ENCODE measurements at regions not wholly inside any gene's neighbourhood (a gene's known extent, or its start where the extent isn't known, plus 50 kb on each side); places are given as distances from the start of the nearest gene placed in this dataset.

DNA sequence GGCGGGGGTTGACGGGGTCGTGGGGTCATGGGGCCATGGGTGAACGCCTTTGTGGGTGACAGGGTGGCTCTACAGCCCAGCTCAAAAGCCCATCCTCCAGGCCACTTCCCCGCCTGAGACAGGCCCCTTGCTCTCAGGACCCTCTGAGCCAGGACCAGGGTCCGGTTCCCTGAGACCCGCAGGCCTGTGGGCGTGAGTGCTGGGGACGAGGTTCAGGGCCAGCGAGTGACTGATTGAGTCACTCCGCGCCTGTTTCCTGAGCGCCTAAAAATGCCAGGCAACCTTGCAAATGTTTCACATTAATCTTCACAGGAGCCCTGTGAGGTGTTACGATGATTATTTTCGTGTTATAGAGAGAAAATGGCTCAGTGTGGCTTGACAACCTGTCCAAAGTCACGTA is 97.8 kb downstream of the ZNF674 start:
- no peak for DNase-seq

- DNase-seq = peak; percentile 68
These were observed 98.4 kb downstream of the ZNF674 start for GRCh38 chrX:46446727-46447378.

- no peak for DNase-seq
These were observed 101.2 kb downstream of the ZNF674 start for GRCh38 chrX:46444011-46444410.

DNA sequence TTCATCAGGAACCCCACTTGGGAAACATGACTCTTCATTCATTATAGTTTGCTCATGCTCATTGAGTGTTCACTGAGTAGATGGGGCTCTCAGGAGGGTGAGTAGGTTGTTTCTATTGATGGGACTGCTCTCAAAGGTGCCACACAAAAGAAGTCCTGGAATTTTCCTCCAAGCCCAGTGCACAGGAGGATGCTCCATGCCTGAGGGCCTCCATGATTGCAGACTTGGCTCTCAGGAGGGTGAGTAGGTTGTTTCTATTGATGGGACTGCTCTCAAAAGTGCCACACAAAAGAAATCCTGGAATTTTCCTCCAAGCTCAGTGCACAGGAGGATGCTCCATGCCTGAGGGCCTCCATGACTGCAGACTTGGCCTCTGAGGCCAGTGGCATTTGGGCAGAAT is 108.5 kb downstream of the ZNF674 start:
- no peak for DNase-seq

GRCh38 chrX:46433892-46434291 is 111.3 kb downstream of the ZNF674 start:
- DNase-seq = no peak

GRCh38 chrX:46408553-46409407 is 136.4 kb downstream of the ZNF674 start:
- DNase-seq = peak; percentile 39

DNA sequence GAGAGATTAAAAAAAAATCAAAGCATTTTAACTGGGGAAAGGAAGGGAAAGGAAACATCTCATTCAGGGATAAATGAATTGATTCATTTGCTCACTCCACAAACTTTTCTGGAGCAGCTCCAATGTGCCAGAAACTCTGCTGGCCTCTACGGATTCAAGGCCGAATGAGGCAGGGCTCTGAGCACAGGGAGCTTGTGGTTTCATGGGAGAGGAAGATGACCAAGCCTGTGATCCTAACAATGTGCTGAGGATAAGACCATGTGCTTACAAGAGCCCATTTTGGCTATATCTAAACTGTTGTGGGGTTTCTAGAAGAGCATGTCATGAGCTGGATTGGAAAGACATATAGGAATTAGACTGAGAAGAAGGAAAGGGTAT is 137.5 kb downstream of the ZNF674 start:
- DNase-seq = no peak

DNA sequence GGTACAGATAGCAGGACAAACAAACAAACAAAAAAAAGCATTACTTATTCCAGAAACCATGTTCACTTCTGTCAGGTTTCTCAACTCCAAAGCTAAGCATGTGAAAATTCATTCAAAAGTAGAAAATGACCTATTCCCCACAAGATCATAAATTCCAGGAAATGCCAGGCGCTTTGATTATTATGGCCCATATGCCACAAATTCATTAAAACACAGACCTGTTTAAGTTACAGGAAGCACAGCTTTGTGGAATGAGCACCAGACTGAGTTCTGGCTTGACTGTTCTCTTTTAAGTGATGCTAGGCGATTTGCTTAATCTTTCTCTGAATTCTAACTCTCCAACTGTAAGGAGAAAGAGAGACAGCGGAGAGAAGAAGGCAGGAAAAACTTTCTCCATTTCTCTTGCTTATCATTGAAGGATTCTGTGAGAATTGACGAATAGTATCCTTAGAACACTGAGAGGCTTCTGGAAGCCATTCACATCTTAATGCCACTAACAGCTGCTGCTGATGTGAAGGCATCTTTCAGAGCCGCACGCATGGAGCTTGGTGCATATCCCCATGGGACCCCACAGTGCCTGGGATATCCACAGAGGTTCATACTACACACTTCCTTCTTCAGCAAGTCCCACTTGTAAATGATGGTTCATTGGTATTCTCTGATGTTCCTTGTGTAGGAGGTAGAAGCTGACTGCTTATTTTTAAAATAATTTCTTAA is 138.0 kb downstream of the ZNF674 start:
- no peak for DNase-seq

- no peak for DNase-seq
These were observed 140.4 kb downstream of the ZNF674 start for GRCh38 chrX:46404774-46405173.

DNA sequence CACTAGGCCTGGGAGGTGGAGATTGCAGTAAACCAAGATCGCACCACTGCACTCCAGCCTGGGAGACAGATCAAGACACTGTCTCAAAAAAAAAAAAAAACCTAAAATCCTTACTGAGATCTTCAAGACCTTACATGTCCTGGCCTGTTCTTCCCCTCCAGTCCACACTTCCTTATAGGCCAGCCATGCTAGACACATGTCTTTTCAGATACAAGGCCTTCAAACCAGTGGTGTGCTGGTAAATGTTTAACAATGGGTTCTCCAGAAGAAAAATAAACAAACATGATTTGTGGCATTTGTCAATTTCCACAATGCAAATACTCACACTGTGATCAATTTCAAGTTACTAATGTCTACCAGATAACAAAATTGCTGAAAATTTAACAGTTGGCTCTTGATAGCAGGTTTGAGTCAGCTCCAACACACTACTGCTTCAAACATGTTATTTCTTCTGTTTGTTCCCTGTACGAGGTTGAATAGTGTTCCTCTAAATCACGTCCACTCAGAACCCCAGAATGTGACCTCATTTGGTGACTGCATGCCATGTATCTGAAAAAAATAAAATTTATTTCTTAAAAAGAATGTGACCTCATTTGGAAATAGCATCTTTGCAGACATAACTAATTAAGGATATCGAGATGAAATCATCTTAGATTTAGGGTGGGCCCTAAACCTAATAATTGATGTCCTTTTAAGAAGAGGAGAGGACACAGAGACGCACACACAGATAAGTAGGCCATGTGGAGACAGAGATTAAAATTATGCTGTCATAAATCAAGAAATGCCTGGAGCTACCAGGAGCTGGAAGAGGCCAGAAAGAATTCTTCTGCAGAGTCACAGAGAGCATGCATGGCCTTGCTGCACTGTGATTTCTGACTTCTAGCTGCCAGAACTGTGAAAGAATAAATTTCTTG is 144.4 kb downstream of the ZNF674 start:
- no peak for DNase-seq

- no peak for DNase-seq
These were observed 146.3 kb downstream of the ZNF674 start for GRCh38 chrX:46398874-46399273.

DNA sequence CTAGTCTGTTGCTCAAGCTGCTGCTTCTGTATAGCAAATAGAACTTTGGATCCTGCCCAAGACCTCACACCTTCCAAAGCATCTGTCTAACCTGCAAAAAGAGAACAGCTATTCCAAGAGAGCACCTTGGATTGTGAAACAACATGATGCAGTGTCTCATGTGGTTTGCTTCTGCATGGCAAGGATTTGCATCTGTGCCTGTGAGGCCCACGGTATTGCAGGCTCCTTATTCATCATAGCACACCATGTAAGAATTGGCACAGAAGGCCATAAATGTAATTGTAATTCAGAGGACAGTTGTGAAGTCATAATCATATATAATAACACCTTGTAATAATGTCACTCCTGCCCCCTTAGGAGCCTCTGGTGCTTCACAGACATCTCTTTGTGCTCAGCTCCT is 147.1 kb downstream of the ZNF674 start:
- no peak for DNase-seq

- no peak for DNase-seq
These were observed 158.7 kb downstream of the ZNF674 start for GRCh38 chrX:46386511-46386910.

DNA sequence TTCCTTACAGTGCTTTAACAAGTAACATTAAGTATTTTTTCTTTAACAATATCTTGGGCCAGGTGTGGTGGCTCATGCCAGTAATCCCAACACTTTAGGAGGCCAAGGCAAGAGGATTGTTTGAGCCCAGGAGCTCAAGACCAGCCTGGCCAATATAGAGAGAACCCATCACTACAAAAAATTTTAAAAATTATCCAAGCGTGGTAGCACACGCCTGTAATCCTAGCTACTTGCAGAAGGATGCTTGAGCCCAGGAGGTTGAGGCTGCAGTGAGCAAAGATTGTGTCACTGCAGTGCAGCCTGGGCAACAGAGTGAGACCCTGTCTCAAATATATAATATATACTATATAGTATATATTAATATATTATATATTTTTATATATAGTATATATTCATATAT is 162.2 kb downstream of the ZNF674 start:
- DNase-seq = no peak

DNA sequence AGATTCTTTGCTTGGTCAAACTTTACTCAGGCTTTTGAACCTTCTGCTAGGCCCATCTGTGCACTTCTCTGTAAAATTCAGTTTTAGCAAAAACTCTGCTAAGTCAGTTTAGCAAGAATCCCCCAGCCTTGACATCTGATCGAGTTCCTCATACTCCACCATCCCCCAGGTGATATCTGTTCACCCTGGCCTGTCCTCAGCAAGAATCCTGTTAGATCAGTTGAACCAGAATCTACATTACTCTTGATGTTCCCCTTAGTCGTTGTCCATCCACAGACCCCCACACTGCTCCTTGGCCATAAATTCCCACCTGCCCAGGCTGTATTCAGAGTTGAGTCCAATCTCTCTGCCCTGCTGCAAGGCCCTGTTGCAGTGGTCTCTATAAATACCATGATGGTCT is 162.6 kb downstream of the ZNF674 start:
- no peak for DNase-seq

DNA sequence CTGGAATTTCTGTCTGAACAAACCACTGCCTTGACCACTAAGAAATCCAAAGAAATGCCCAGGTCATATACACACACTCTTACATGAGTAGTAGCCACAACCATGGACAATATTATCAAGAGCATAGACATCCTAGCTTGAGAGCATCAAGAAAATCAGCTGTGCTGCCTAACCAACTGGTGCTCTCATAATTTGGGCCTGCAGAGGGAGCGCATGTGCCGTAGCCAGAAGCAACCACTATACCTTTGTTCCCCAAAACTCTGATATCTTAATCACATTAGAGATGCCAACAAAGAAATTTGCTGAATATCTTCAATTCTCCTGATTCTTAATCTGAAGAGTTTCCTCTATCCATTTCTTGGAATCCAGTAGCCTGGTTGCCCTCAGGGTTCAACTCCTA is 163.6 kb downstream of the ZNF674 start:
- no peak for DNase-seq

GRCh38 chrX:46380148-46380752 is 165.0 kb downstream of the ZNF674 start:
- no peak for DNase-seq

- no peak for DNase-seq
These were observed 168.9 kb downstream of the ZNF674 start for GRCh38 chrX:46376246-46376885.

- no peak for DNase-seq
These were observed 169.4 kb downstream of the ZNF674 start for GRCh38 chrX:46375831-46376230.

GRCh38 chrX:46374371-46374770 is 170.8 kb downstream of the ZNF674 start:
- DNase-seq = no peak

- no peak for DNase-seq
These were observed 177.7 kb downstream of the ZNF674 start for GRCh38 chrX:46367491-46367890.
